ENCODE measurements at regions not wholly inside any gene's neighbourhood (a gene's known extent, or its start where the extent isn't known, plus 50 kb on each side); places are given as distances from the start of the nearest gene placed in this dataset.

GRCh38 chr5:72584466-72584865, 77.3 kb upstream of the ZNF366 start:
- no peak for TF ChIP-seq CTCF (IDR thresholded peaks at IDR 0.05)
- no peak for TF ChIP-seq POLR2A (IDR thresholded peaks at IDR 0.05)

Measured in gastroesophageal sphincter (tissue), 3 donors.